GM21619 (cell line): ENCODE measurements at regions not wholly inside any gene's neighbourhood (a gene's known extent, or its start where the extent isn't known, plus 50 kb on each side); places are given as distances from the start of the nearest gene placed in this dataset.
A peak's percentile ranks its signal among the peaks of the same experiment; 100 is the strongest.
"Not testable (repeated sequence)": the region's sequence is repeated elsewhere in the genome, so short reads cannot be mapped to it uniquely, and the experiment has no call there.

Experiments
- ATAC-seq: cut with Tn5 transposase; IDR thresholded peaks from one replicate; pipeline ENCODE4 v1.9.1; 2021; ENCODE audit not compliant: unreplicated experiment

GRCh38 chr5:92944903-92945604 lies 636.0 kb downstream of the NR2F1-AS1 start:
- no peak for ATAC-seq

GRCh38 chr5:92944337-92944736 lies 636.7 kb downstream of the NR2F1-AS1 start:
- ATAC-seq = no peak

GRCh38 chr5:92942762-92943161 lies 638.3 kb downstream of the NR2F1-AS1 start:
- no peak for ATAC-seq

GRCh38 chr5:92941806-92942205 lies 639.2 kb downstream of the NR2F1-AS1 start:
- no peak for ATAC-seq

- no peak for ATAC-seq
These were observed 641.6 kb downstream of the NR2F1-AS1 start for GRCh38 chr5:92939428-92939827.

GRCh38 chr5:92937396-92937795 lies 643.6 kb downstream of the NR2F1-AS1 start:
- not testable (repeated sequence) for ATAC-seq

- ATAC-seq = no peak
These were observed 651.0 kb downstream of the NR2F1-AS1 start for GRCh38 chr5:92930057-92930456.

GRCh38 chr5:92927291-92927778 lies 653.7 kb downstream of the NR2F1-AS1 start:
- no peak for ATAC-seq

GRCh38 chr5:92923885-92924284 lies 657.1 kb downstream of the NR2F1-AS1 start:
- ATAC-seq = no peak

GRCh38 chr5:92922231-92922967 lies 658.6 kb downstream of the NR2F1-AS1 start:
- no peak for ATAC-seq

- ATAC-seq = no peak
These were observed 664.0 kb downstream of the NR2F1-AS1 start for GRCh38 chr5:92917044-92917443.

GRCh38 chr5:92916036-92916435 lies 665.0 kb downstream of the NR2F1-AS1 start:
- ATAC-seq = no peak

GRCh38 chr5:92912283-92912682 lies 668.7 kb downstream of the NR2F1-AS1 start:
- ATAC-seq = no peak

GRCh38 chr5:92911851-92912250 lies 669.2 kb downstream of the NR2F1-AS1 start:
- no peak for ATAC-seq

GRCh38 chr5:92911293-92911692 lies 669.7 kb downstream of the NR2F1-AS1 start:
- ATAC-seq = no peak

- ATAC-seq = no peak
These were observed 671.4 kb downstream of the NR2F1-AS1 start for GRCh38 chr5:92909602-92909962.

- ATAC-seq = no peak
These were observed 671.9 kb downstream of the NR2F1-AS1 start for GRCh38 chr5:92908952-92909601.

GRCh38 chr5:92907938-92908606 lies 672.9 kb downstream of the NR2F1-AS1 start:
- peak; percentile 65 for ATAC-seq

- ATAC-seq = no peak
These were observed 674.1 kb downstream of the NR2F1-AS1 start for GRCh38 chr5:92906798-92907376.

GRCh38 chr5:92904021-92904420 lies 677.0 kb downstream of the NR2F1-AS1 start:
- ATAC-seq = no peak

- no peak for ATAC-seq
These were observed 681.4 kb downstream of the NR2F1-AS1 start for GRCh38 chr5:92899611-92900010.
